CD4-positive, alpha-beta T cell treated with Interleukin-17A for 1 hour (primary cell): ENCODE measurements at regions not wholly inside any gene's neighbourhood (a gene's known extent, or its start where the extent isn't known, plus 50 kb on each side); places are given as distances from the start of the nearest gene placed in this dataset.

Source experiments
- DNase-seq: peaks from one replicate; pipeline ENCODE4 v3.0.0-alpha.2; 2020

DNA sequence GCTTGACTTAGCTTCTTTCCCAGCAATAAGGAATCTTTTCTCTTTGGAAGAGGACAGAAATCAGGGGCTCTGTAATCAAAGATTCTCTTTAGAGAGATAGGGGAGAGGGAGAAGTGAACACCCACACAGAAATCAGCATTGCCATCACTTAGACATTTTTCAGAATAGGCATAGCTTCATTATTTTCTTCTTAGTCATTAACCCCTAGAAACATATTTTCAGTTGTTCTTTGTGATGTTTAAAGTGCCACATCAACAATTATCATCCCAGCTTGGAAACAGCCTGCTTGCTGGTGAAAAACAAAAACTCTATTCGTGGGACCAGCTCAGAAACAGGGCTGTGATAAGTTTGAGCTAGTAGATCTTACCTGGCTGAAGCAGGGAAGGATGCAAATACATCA, 88.3 kb upstream of the SLC44A3 start:
- no peak for DNase-seq

- DNase-seq = no peak
Measured at GRCh38 chr1:94730450-94730849, 89.7 kb upstream of the SLC44A3 start.

DNA sequence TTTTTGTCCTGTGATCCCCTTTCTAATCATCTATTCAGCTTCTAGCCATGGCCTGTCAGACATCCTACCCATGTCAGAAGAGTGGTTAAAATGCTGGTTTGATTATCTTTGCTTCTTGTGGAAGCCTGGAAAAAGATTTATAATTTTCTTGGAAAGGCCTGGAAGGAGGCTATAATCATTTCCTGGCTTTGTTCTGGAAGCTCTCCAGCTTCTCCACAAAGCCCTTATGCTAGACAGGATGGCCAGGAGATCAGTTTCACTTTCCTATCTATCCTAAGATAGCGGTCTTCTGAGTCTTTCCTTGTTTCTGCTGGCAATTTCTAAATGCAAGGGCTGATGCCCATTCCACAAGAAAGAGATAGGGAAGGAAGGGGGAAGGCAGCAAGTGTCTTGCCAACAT, 90.9 kb upstream of the SLC44A3 start:
- DNase-seq = no peak

DNA sequence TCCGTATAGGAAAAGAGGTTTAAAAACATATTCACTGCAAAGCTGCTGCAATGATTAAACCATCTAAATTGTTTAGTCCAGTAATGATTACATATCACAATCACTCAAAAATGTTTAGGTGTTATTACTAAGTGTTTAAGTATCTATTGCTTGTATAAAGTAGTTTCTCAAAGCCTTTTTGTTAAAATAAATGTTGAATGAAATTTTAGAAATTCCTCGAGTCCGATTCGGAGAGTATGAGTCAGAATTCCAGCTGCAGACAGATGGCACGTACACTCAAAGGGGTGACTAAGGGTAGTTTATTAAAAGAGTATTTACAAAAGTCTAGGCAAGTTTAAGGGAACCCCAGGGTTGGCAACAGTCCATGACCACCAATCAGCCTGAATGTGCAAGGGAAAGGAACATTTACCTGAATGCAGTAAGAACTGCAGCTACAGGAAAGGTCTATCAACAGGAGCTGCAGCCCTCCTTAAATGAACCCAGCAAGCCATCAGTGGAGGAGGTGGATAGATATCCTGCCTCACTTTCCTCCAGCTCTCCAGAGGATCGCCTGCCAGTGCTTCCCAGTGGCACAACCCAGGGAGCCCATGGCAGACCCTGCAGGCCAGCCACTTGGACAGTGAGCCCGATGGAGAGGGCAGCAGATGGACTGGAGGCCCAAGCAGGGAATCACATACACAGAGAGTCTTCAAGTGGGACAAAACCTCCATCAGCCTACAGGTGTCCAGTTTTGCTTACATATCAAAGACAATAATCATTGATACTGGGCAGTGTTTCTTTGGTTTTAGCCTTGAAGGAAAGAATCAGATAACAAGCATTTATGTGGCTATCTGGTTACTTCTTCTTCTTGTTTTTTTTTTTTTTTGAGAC, 92.1 kb upstream of the SLC44A3 start:
- no peak for DNase-seq

DNA sequence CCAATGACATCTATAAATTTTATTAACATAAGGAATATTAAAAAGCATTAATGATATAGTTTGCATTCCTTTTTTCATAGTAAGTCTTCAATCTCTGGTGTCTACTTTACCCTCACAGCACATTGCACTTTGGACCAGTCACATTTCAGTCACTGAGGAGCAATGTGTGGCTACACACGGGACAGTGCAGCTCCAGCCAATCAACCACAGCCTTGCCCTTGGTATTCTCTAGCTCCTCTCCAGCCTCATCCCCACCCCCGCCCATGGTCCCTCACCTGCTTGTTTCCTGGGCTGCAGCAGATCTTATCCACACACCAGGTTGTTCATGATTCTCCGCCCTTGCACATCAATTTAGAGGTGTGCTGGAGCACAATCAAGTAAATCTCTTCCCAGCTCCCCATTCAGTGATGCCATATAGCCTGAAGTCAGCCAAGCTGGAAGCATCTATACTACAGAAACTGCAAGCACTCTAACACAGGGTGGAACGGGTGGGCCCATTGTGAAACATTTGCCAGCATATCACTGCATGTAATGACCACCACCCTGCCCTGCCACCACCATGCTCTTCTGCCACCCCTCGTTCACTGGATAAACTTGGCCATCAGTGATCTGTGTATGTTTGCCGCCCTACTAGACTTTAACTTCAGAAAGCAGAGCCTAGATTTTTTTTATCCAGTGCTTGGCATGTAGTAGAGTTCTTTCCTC, 93.0 kb upstream of the SLC44A3 start:
- DNase-seq = no peak

- DNase-seq = no peak
Measured at GRCh38 chr1:94725566-94725965, 94.6 kb upstream of the SLC44A3 start.

GRCh38 chr1:94723894-94724293, 96.3 kb upstream of the SLC44A3 start:
- DNase-seq = no peak

- DNase-seq = no peak
Measured at GRCh38 chr1:94723463-94723862, 96.7 kb upstream of the SLC44A3 start.

- no peak for DNase-seq
Measured at GRCh38 chr1:94722181-94722580, 98.0 kb upstream of the SLC44A3 start.

DNA sequence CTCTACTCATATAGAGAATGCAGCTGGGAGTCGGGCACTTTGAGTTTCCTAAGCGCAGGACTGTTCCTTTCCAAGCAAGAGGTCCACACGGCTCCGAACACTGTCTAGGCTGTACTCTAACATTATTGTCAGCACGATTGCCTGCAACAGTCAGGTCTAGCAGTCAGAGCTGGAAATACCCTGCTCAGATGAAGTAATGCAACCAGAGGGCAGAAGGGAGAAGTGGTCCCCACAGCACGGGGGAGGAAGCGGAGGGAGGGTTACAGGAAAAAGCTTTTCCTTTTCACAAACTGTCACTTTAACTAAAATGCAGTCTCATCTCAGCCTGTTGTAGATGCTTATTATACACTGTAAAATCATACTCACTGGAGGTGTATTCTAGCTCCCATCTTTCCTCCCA, 98.9 kb upstream of the SLC44A3 start:
- DNase-seq = peak; percentile 23

- peak; percentile 11 for DNase-seq
Measured at GRCh38 chr1:94719926-94720793, 100.0 kb upstream of the SLC44A3 start.

- DNase-seq = no peak
Measured at GRCh38 chr1:94716965-94717364, 103.2 kb upstream of the SLC44A3 start.

- DNase-seq = no peak
Measured at GRCh38 chr1:94715321-94715720, 104.8 kb upstream of the SLC44A3 start.

DNA sequence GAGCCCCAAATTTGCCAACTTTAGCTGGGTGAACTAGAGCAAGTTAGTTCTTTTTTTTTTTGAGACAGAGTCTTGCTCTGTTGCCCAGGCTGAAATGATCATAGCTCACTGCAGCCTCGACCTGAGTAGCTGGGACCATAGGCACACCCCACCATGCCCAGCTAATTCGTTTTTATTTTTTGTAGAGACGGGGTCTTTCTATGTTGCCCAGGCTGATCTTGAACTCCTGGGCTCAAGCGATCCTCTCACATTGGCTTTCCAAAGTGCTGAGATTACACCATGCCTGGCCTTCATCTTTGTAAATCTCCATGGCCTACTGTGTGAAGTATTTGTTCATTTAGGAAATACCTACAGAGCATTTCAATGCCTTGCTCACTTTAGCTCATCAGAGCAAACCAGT, 105.6 kb upstream of the SLC44A3 start:
- DNase-seq = no peak

- no peak for DNase-seq
Measured at GRCh38 chr1:94714152-94714551, 106.0 kb upstream of the SLC44A3 start.

- DNase-seq = peak; percentile 26
Measured at GRCh38 chr1:94713472-94714141, 106.5 kb upstream of the SLC44A3 start.

GRCh38 chr1:94709891-94710581, 110.1 kb upstream of the SLC44A3 start:
- no peak for DNase-seq

GRCh38 chr1:94708811-94709210, 111.3 kb upstream of the SLC44A3 start:
- no peak for DNase-seq

GRCh38 chr1:94708299-94708685, 111.9 kb upstream of the SLC44A3 start:
- no peak for DNase-seq

DNA sequence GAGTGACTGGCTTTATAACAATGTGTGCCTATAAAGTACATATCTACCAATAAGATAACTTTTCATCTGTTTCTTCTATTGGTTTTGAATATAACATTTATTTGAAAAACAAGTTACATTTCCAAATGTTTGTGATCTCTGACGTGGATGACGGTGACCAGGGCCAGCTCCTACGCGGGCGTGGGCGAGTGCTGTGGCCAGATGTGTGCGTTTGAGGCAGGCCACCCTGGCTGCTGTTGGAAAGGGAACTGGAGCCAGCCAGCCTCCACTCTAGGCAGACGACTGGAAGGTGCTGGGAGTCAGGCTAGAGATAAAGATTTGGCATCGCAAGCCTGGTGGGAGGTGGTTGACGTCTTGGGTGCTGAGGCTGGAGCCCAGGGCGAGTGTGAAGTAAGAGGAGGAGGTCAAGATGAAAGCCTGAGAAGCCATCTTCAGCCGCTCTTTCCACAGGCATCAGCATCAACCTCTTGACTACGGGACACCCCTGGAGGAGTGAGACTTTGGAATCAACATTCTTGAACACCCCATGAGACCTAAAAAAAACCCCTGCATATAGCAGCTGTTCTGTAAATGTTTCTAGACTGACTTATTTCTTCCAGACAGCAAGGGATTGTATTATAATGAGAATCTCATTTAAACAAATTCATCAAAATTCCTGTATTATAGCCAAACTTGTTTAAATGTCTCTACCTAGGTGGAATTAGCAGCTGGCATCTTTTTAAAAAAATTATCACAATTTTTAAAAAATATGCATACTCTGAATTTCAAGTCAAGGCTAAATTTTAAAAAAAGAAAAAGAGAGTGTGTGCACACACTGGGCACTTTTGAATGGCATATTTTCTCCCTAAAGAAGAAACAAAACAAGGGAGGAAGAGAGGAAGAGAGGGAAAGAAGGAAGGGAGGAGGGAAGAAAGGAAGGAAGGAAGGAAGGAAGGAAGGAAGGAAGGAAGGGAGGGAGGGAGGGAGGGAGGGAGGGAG, 112.5 kb upstream of the SLC44A3 start:
- no peak for DNase-seq

GRCh38 chr1:94702442-94702815, 117.7 kb upstream of the SLC44A3 start:
- no peak for DNase-seq
